ENCODE measurements at regions not wholly inside any gene's neighbourhood (a gene's known extent, or its start where the extent isn't known, plus 50 kb on each side); places are given as distances from the start of the nearest gene placed in this dataset.

- TF ChIP-seq, protein P1, sequence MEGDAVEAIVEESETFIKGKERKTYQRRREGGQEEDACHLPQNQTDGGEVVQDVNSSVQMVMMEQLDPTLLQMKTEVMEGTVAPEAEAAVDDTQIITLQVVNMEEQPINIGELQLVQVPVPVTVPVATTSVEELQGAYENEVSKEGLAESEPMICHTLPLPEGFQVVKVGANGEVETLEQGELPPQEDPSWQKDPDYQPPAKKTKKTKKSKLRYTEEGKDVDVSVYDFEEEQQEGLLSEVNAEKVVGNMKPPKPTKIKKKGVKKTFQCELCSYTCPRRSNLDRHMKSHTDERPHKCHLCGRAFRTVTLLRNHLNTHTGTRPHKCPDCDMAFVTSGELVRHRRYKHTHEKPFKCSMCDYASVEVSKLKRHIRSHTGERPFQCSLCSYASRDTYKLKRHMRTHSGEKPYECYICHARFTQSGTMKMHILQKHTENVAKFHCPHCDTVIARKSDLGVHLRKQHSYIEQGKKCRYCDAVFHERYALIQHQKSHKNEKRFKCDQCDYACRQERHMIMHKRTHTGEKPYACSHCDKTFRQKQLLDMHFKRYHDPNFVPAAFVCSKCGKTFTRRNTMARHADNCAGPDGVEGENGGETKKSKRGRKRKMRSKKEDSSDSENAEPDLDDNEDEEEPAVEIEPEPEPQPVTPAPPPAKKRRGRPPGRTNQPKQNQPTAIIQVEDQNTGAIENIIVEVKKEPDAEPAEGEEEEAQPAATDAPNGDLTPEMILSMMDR (IDR thresholded peaks at IDR 0.05 in 4 of 5, conservative IDR thresholded peaks at IDR 0.05 in 1 of 5), result no peak
- TF ChIP-seq POLR2A (IDR thresholded peaks at IDR 0.05), result no peak
Observed at GRCh38 chr7:118040562-118040961, 143.4 kb upstream of the LSM8 start.
